NCI-H2081 treated with DMSO at 0.1 percent for 48 hours (cell line): ENCODE measurements at regions not wholly inside any gene's neighbourhood (a gene's known extent, or its start where the extent isn't known, plus 50 kb on each side); places are given as distances from the start of the nearest gene placed in this dataset.

Source experiments
- DNase-seq: peaks from one replicate; lab custom pipeline; 2025; lab: John Stamatoyannopoulos, UW

GRCh38 chr11:26095340-26095739, 236.6 kb upstream of the ANO3 start:
- no peak for DNase-seq

GRCh38 chr11:26096451-26096850, 235.5 kb upstream of the ANO3 start:
- DNase-seq = no peak

GRCh38 chr11:26102325-26102724, 229.6 kb upstream of the ANO3 start:
- DNase-seq = no peak

GRCh38 chr11:26105762-26106423, 226.0 kb upstream of the ANO3 start:
- DNase-seq = no peak

- no peak for DNase-seq
Measured at GRCh38 chr11:26106726-26107125, 225.2 kb upstream of the ANO3 start.

- DNase-seq = no peak
Measured at GRCh38 chr11:26109658-26110368, 222.1 kb upstream of the ANO3 start.

- no peak for DNase-seq
Measured at GRCh38 chr11:26112264-26112663, 219.7 kb upstream of the ANO3 start.

- DNase-seq = no peak
Measured at GRCh38 chr11:26121466-26121865, 210.5 kb upstream of the ANO3 start.

GRCh38 chr11:26126741-26127140, 205.2 kb upstream of the ANO3 start:
- DNase-seq = no peak

- no peak for DNase-seq
Measured at GRCh38 chr11:26127336-26127735, 204.6 kb upstream of the ANO3 start.

GRCh38 chr11:26131406-26131805, 200.5 kb upstream of the ANO3 start:
- no peak for DNase-seq

GRCh38 chr11:26134053-26134452, 197.9 kb upstream of the ANO3 start:
- DNase-seq = no peak

- DNase-seq = no peak
Measured at GRCh38 chr11:26134481-26135355, 197.2 kb upstream of the ANO3 start.

GRCh38 chr11:26137651-26138050, 194.3 kb upstream of the ANO3 start:
- DNase-seq = no peak

GRCh38 chr11:26142891-26143290, 189.0 kb upstream of the ANO3 start:
- DNase-seq = no peak

GRCh38 chr11:26143566-26144290, 188.2 kb upstream of the ANO3 start:
- no peak for DNase-seq

GRCh38 chr11:26144291-26144690, 187.6 kb upstream of the ANO3 start:
- DNase-seq = no peak

GRCh38 chr11:26144911-26145310, 187.0 kb upstream of the ANO3 start:
- no peak for DNase-seq

- DNase-seq = no peak
Measured at GRCh38 chr11:26149585-26149984, 182.3 kb upstream of the ANO3 start.

- no peak for DNase-seq
Measured at GRCh38 chr11:26150031-26150430, 181.9 kb upstream of the ANO3 start.

- no peak for DNase-seq
Measured at GRCh38 chr11:26158251-26158650, 173.7 kb upstream of the ANO3 start.

GRCh38 chr11:26162291-26162690, 169.6 kb upstream of the ANO3 start:
- no peak for DNase-seq
